NCI-H2227 treated with DMSO at 0.1 percent for 48 hours (cell line): ENCODE measurements at regions not wholly inside any gene's neighbourhood (a gene's known extent, or its start where the extent isn't known, plus 50 kb on each side); places are given as distances from the start of the nearest gene placed in this dataset.
A peak's percentile ranks its signal among the peaks of the same experiment; 100 is the strongest.

Experiments
- DNase-seq: peaks from one replicate; lab custom pipeline; 2025; lab: John Stamatoyannopoulos, UW

- peak; percentile 12 for DNase-seq
These were observed 136.7 kb upstream of the CWC22 start for GRCh38 chr2:180143633-180144337.

- DNase-seq = no peak
These were observed 134.5 kb upstream of the CWC22 start for GRCh38 chr2:180141600-180141999.

- DNase-seq = no peak
These were observed 126.6 kb upstream of the CWC22 start for GRCh38 chr2:180133736-180134135.

- no peak for DNase-seq
These were observed 123.3 kb upstream of the CWC22 start for GRCh38 chr2:180130403-180130802.

GRCh38 chr2:180128861-180129260, 121.8 kb upstream of the CWC22 start:
- no peak for DNase-seq

GRCh38 chr2:180125245-180125962, 118.3 kb upstream of the CWC22 start:
- DNase-seq = peak; percentile 93

- DNase-seq = peak; percentile 84
These were observed 117.4 kb upstream of the CWC22 start for GRCh38 chr2:180124273-180125139.

- DNase-seq = peak; percentile 11
These were observed 115.8 kb upstream of the CWC22 start for GRCh38 chr2:180122874-180123273.

GRCh38 chr2:180115675-180116074, 108.6 kb upstream of the CWC22 start:
- no peak for DNase-seq

- no peak for DNase-seq
These were observed 108.2 kb upstream of the CWC22 start for GRCh38 chr2:180115269-180115668.

GRCh38 chr2:180111901-180112300, 104.8 kb upstream of the CWC22 start:
- DNase-seq = no peak

GRCh38 chr2:180110469-180110868, 103.4 kb upstream of the CWC22 start:
- no peak for DNase-seq

GRCh38 chr2:180101846-180102245, 94.7 kb upstream of the CWC22 start:
- no peak for DNase-seq

GRCh38 chr2:180099308-180099707, 92.2 kb upstream of the CWC22 start:
- no peak for DNase-seq

- no peak for DNase-seq
These were observed 78.0 kb upstream of the CWC22 start for GRCh38 chr2:180085144-180085543.

GRCh38 chr2:180077295-180077906, 70.3 kb upstream of the CWC22 start:
- peak; percentile 20 for DNase-seq

- DNase-seq = no peak
These were observed 68.8 kb upstream of the CWC22 start for GRCh38 chr2:180075870-180076269.

GRCh38 chr2:180071797-180072196, 64.7 kb upstream of the CWC22 start:
- no peak for DNase-seq

GRCh38 chr2:180063494-180064092, 56.5 kb upstream of the CWC22 start:
- no peak for DNase-seq

GRCh38 chr2:180062178-180062577, 55.1 kb upstream of the CWC22 start:
- DNase-seq = no peak

GRCh38 chr2:180061546-180061945, 54.4 kb upstream of the CWC22 start:
- DNase-seq = no peak

GRCh38 chr2:180061085-180061484, 54.0 kb upstream of the CWC22 start:
- no peak for DNase-seq
